Upper lobe of left lung (tissue), 4 donors: ENCODE measurements at regions not wholly inside any gene's neighbourhood (a gene's known extent, or its start where the extent isn't known, plus 50 kb on each side); places are given as distances from the start of the nearest gene placed in this dataset.

Experiments
- EP300 ChIP-seq, 4 donors: sonication (generic); formaldehyde crosslinking; IDR thresholded peaks; one replicate each; pipeline ENCODE4 v1.5.1; 2017; ENCODE audit warnings: antibody characterized with exemption in 4 of 4, control low read depth in 2 of 4
- TF ChIP-seq, protein P1 (sequence below), 6 experiments: fragments of 450-650 bp in 4 of 6; fragments of 200-600 bp in 2 of 6; sonication (generic) in 2 of 6; IDR thresholded peaks; one replicate each; pipeline ENCODE4 v1.5.1; 2016 to 2019; ENCODE audit warnings: antibody characterized with exemption in 6 of 6

DNA sequence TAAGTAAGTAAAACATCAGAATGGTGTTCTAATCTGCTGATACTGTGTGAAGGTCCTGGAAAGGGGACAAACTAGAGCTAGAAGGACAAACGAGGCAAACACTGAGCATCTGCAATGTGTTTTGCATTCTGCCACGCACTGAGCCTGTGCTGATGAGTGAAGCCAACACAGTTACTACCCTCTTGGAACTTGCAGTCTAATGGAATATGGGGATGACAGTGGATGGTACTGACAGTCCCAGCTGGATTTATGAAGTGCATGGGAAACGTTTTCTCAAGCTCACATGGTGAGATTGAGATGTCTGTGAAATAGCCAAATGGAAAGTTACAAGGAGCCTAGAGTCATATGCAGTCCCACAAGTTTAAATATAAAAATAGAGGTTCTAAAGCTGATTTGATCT lies 86.6 kb downstream of the FOXB1 start:
- TF ChIP-seq, protein P1, sequence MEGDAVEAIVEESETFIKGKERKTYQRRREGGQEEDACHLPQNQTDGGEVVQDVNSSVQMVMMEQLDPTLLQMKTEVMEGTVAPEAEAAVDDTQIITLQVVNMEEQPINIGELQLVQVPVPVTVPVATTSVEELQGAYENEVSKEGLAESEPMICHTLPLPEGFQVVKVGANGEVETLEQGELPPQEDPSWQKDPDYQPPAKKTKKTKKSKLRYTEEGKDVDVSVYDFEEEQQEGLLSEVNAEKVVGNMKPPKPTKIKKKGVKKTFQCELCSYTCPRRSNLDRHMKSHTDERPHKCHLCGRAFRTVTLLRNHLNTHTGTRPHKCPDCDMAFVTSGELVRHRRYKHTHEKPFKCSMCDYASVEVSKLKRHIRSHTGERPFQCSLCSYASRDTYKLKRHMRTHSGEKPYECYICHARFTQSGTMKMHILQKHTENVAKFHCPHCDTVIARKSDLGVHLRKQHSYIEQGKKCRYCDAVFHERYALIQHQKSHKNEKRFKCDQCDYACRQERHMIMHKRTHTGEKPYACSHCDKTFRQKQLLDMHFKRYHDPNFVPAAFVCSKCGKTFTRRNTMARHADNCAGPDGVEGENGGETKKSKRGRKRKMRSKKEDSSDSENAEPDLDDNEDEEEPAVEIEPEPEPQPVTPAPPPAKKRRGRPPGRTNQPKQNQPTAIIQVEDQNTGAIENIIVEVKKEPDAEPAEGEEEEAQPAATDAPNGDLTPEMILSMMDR (IDR thresholded peaks at IDR 0.05): no peak
- TF ChIP-seq EP300 (IDR thresholded peaks at IDR 0.05): no peak
